MM.1S (cell line): ENCODE measurements at regions not wholly inside any gene's neighbourhood (a gene's known extent, or its start where the extent isn't known, plus 50 kb on each side); places are given as distances from the start of the nearest gene placed in this dataset.

ENCODE experiments used
- DNase-seq: peaks from one replicate; pipeline ENCODE4 v3.0.0-alpha.2; 2015
- H2AFZ ChIP-seq: fragments of 300-600 bp; sonication (generic); 2 replicates; pipeline ENCODE4 v1.6.0; 2016; ENCODE audit warnings: antibody characterized with exemption, low read length
- H3F3A ChIP-seq: fragments of 300-600 bp; sonication (generic); 2 replicates; pipeline ENCODE4 v1.6.1; 2016; ENCODE audit warnings: mild to moderate bottlenecking, antibody characterized with exemption, low read length, moderate library complexity, mixed read lengths; ENCODE audit not compliant: insufficient read depth
- H3K27ac ChIP-seq: fragments of 300-600 bp; sonication (generic); 2 replicates; pipeline ENCODE4 v1.5.1; 2016; ENCODE audit warnings: mild to moderate bottlenecking, low read length
- H3K27me3 ChIP-seq: fragments of 300-600 bp; sonication (generic); replicated peaks from 2 replicates; pipeline ENCODE4 v1.6.0; 2016; ENCODE audit warnings: low read length; ENCODE audit not compliant: insufficient read depth
- H3K36me3 ChIP-seq: fragments of 300-600 bp; sonication (generic); replicated peaks from 2 replicates; pipeline ENCODE4 v1.6.1; 2016; ENCODE audit warnings: mild to moderate bottlenecking, low read length, mixed read lengths; ENCODE audit not compliant: insufficient read depth
- H3K4me1 ChIP-seq: fragments of 300-600 bp; sonication (generic); 2 replicates; pipeline ENCODE4 v1.6.1; 2016; ENCODE audit warnings: low read length, mixed read lengths
- H3K4me2 ChIP-seq: fragments of 300-600 bp; sonication (generic); 2 replicates; pipeline ENCODE4 v1.6.0; 2016; ENCODE audit warnings: low read depth, low read length
- H3K4me3 ChIP-seq: fragments of 300-600 bp; sonication (generic); 2 replicates; pipeline ENCODE4 v1.5.1; 2016; ENCODE audit warnings: low read length, mixed read lengths
- H3K79me2 ChIP-seq: fragments of 300-600 bp; sonication (generic); 2 replicates; pipeline ENCODE4 v1.6.1; 2016; ENCODE audit warnings: mixed run types, low read length, mixed read lengths
- H3K9ac ChIP-seq: fragments of 300-600 bp; sonication (generic); 2 replicates; pipeline ENCODE4 v1.6.1; 2016; ENCODE audit warnings: low read length, mixed read lengths
- H3K9me2 ChIP-seq: fragments of 300-600 bp; sonication (generic); replicated peaks from 2 replicates; pipeline ENCODE4 v1.6.1; 2016; ENCODE audit warnings: mild to moderate bottlenecking, low read length, mixed read lengths; ENCODE audit not compliant: insufficient read depth
- H3K9me3 ChIP-seq: fragments of 300-600 bp; sonication (generic); replicated peaks from 2 replicates; pipeline ENCODE4 v1.6.1; 2016; ENCODE audit warnings: mild to moderate bottlenecking, low read length, mixed read lengths; ENCODE audit not compliant: insufficient read depth
- H4K20me1 ChIP-seq: fragments of 300-600 bp; sonication (generic); 2 replicates; pipeline ENCODE4 v1.6.1; 2016; ENCODE audit warnings: mild to moderate bottlenecking, low read length, moderate library complexity, mixed read lengths; ENCODE audit not compliant: insufficient read depth
- CTCF ChIP-seq: fragments of 300-600 bp; sonication (generic); IDR thresholded peaks from 2 replicates; pipeline ENCODE4 v1.5.1; 2016; ENCODE audit warnings: antibody characterized with exemption, low read length, mixed read lengths
- EZH2 ChIP-seq: fragments of 300-600 bp; sonication (generic); optimal IDR thresholded peaks from 2 replicates; pipeline ENCODE3; 2017; ENCODE audit warnings: low read depth, mild to moderate bottlenecking, antibody characterized with exemption, low read length, mixed read lengths
- EZH2phosphoT487 ChIP-seq: fragments of 300-600 bp; sonication (generic); IDR thresholded peaks from 2 replicates; pipeline ENCODE4 v1.6.1; 2018; ENCODE audit warnings: antibody characterized with exemption, low read length

- Histone ChIP-seq H2AFZ (no peak overlapping the region), H3K4me3 (no peak overlapping the region), H3K4me2 (no peak overlapping the region), H3K9me3 (no peaks in the 10 kb centered on the region), H3K36me3 (no peaks in the 10 kb centered on the region), H3K9ac (no peak overlapping the region), H3K79me2 (no peaks in the 10 kb centered on the region), H3K27me3 (no peaks in the 10 kb centered on the region), H3K9me2 (no peaks in the 10 kb centered on the region), H4K20me1 (no peaks in the 10 kb centered on the region), H3K4me1 (no peaks in the 10 kb centered on the region), H3K27ac (no peak overlapping the region), H3F3A (no peaks in the 10 kb centered on the region)
- DNase-seq = no peak
- TF ChIP-seq CTCF (no peak), EZH2phosphoT487 (no peak), EZH2 (no peak)
Observed at GRCh38 chr2:23269747-23270146, 115.2 kb upstream of the KLHL29 start.

GRCh38 chr2:23270810-23271209 is 114.2 kb upstream of the KLHL29 start:
- TF ChIP-seq CTCF = no peak
- no peak for TF ChIP-seq EZH2
- TF ChIP-seq EZH2phosphoT487 = no peak

GRCh38 chr2:23271230-23271629 is 113.7 kb upstream of the KLHL29 start:
- Histone ChIP-seq H3K4me2 (no peak overlapping the region), H4K20me1 (no peaks in the 10 kb centered on the region), H3K9me3 (no peaks in the 10 kb centered on the region), H3K4me3 (no peak overlapping the region), H3K79me2 (no peaks in the 10 kb centered on the region), H3K36me3 (no peaks in the 10 kb centered on the region), H3K9ac (no peak overlapping the region), H3F3A (no peaks in the 10 kb centered on the region), H3K27me3 (no peaks in the 10 kb centered on the region), H2AFZ (no peak overlapping the region), H3K9me2 (no peaks in the 10 kb centered on the region), H3K4me1 (no peaks in the 10 kb centered on the region), H3K27ac (no peak overlapping the region)
- no peak for DNase-seq
- TF ChIP-seq EZH2phosphoT487 (no peak), CTCF (no peak), EZH2 (no peak)

More at GRCh38 chr2:23270810-23271209, 114.2 kb upstream of the KLHL29 start:
- H3K27ac ChIP-seq = no peak overlapping the region
- H3K36me3 ChIP-seq = no peaks in the 10 kb centered on the region
- H3K9me2 ChIP-seq = no peaks in the 10 kb centered on the region
- no peak overlapping the region for H2AFZ ChIP-seq
- H3K4me3 ChIP-seq = no peak overlapping the region
- H3K9ac ChIP-seq = no peak overlapping the region
- no peaks in the 10 kb centered on the region for H4K20me1 ChIP-seq
- H3K4me2 ChIP-seq = no peak overlapping the region
- no peak for DNase-seq
- no peaks in the 10 kb centered on the region for H3K27me3 ChIP-seq
- H3K79me2 ChIP-seq = no peaks in the 10 kb centered on the region
- no peaks in the 10 kb centered on the region for H3K9me3 ChIP-seq
- no peaks in the 10 kb centered on the region for H3F3A ChIP-seq
- no peaks in the 10 kb centered on the region for H3K4me1 ChIP-seq
